ENCODE measurements at regions not wholly inside any gene's neighbourhood (a gene's known extent, or its start where the extent isn't known, plus 50 kb on each side); places are given as distances from the start of the nearest gene placed in this dataset.

DNA sequence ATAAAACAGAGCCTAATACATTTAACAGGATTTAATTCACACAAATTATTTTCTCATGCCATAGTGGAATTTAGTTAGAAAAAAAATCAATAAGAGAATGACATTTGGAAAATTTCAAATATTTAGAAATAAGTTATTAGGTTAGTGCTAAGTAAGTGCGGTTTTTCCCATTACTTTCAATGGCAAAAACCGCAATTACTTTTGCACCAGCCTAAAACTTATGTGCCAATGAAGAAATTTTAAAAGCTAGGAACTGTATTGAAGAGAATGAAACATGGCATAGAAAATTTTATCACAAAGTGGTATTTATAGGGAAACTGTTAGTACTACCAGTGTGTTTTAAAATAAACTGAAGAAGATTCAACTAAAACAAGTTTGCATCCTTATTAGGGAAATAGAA lies 228.3 kb upstream of the FKBP1C start:
- TF ChIP-seq EP300 (IDR thresholded peaks at IDR 0.05): no peak
- TF ChIP-seq, protein P1, sequence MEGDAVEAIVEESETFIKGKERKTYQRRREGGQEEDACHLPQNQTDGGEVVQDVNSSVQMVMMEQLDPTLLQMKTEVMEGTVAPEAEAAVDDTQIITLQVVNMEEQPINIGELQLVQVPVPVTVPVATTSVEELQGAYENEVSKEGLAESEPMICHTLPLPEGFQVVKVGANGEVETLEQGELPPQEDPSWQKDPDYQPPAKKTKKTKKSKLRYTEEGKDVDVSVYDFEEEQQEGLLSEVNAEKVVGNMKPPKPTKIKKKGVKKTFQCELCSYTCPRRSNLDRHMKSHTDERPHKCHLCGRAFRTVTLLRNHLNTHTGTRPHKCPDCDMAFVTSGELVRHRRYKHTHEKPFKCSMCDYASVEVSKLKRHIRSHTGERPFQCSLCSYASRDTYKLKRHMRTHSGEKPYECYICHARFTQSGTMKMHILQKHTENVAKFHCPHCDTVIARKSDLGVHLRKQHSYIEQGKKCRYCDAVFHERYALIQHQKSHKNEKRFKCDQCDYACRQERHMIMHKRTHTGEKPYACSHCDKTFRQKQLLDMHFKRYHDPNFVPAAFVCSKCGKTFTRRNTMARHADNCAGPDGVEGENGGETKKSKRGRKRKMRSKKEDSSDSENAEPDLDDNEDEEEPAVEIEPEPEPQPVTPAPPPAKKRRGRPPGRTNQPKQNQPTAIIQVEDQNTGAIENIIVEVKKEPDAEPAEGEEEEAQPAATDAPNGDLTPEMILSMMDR (IDR thresholded peaks at IDR 0.05): no peak
